ENCODE measurements at regions not wholly inside any gene's neighbourhood (a gene's known extent, or its start where the extent isn't known, plus 50 kb on each side); places are given as distances from the start of the nearest gene placed in this dataset.
"Not testable (repeated sequence)": the region's sequence is repeated elsewhere in the genome, so short reads cannot be mapped to it uniquely, and the experiment has no call there.

- H3K36me3 ChIP-seq (ENCODE audit: control insufficient read depth, low read depth, low read length): no peaks in the 10 kb centered on the region
- H3K4me1 ChIP-seq (ENCODE audit: control insufficient read depth, low read depth, low read length): no peaks in the 10 kb centered on the region
- H3K9ac ChIP-seq (ENCODE audit: low read length): no peak overlapping the region
- no peak overlapping the region for H3K4me3 ChIP-seq (ENCODE audit: low read length)
- no peaks in the 10 kb centered on the region for H3K9me3 ChIP-seq (ENCODE audit: control insufficient read depth, low read depth, low read length)
- no peaks in the 10 kb centered on the region for H3K27me3 ChIP-seq (ENCODE audit: control insufficient read depth, insufficient read depth, low read length)
- no peak overlapping the region for H3K27ac ChIP-seq (ENCODE audit: low read length)
These were observed 239.0 kb downstream of the TOMM20 start for GRCh38 chr1:234889643-234890042.

GRCh38 chr1:234888247-234888646 is 240.4 kb downstream of the TOMM20 start:
- H3K4me1 ChIP-seq (ENCODE audit: control insufficient read depth, low read depth, low read length); H3K9me3 ChIP-seq (ENCODE audit: control insufficient read depth, low read depth, low read length); H3K4me3 ChIP-seq (ENCODE audit: low read length); H3K27ac ChIP-seq (ENCODE audit: low read length); H3K36me3 ChIP-seq (ENCODE audit: control insufficient read depth, low read depth, low read length); H3K27me3 ChIP-seq (ENCODE audit: control insufficient read depth, insufficient read depth, low read length); H3K9ac ChIP-seq (ENCODE audit: low read length): not testable (repeated sequence)

- no peaks in the 10 kb centered on the region for H3K9me3 ChIP-seq (ENCODE audit: control insufficient read depth, low read depth, low read length)
- H3K27ac ChIP-seq (ENCODE audit: low read length): no peak overlapping the region
- no peak overlapping the region for H3K4me3 ChIP-seq (ENCODE audit: low read length)
- H3K36me3 ChIP-seq (ENCODE audit: control insufficient read depth, low read depth, low read length): no peaks in the 10 kb centered on the region
- H3K9ac ChIP-seq (ENCODE audit: low read length): no peak overlapping the region
- no peaks in the 10 kb centered on the region for H3K27me3 ChIP-seq (ENCODE audit: control insufficient read depth, insufficient read depth, low read length)
- H3K4me1 ChIP-seq (ENCODE audit: control insufficient read depth, low read depth, low read length): no peaks in the 10 kb centered on the region
These were observed 241.4 kb downstream of the TOMM20 start for GRCh38 chr1:234887016-234887900.

GRCh38 chr1:234886081-234886984 is 242.3 kb downstream of the TOMM20 start:
- Histone ChIP-seq H3K27me3 (ENCODE audit: control insufficient read depth, insufficient read depth, low read length) (no peaks in the 10 kb centered on the region), H3K9me3 (ENCODE audit: control insufficient read depth, low read depth, low read length) (no peaks in the 10 kb centered on the region), H3K4me3 (ENCODE audit: low read length) (no peak overlapping the region), H3K36me3 (ENCODE audit: control insufficient read depth, low read depth, low read length) (no peaks in the 10 kb centered on the region), H3K27ac (ENCODE audit: low read length) (no peak overlapping the region), H3K4me1 (ENCODE audit: control insufficient read depth, low read depth, low read length) (no peaks in the 10 kb centered on the region), H3K9ac (ENCODE audit: low read length) (no peak overlapping the region)

- no peak overlapping the region for H3K27ac ChIP-seq (ENCODE audit: low read length)
- H3K4me1 ChIP-seq (ENCODE audit: control insufficient read depth, low read depth, low read length): no peaks in the 10 kb centered on the region
- no peak overlapping the region for H3K4me3 ChIP-seq (ENCODE audit: low read length)
- no peaks in the 10 kb centered on the region for H3K36me3 ChIP-seq (ENCODE audit: control insufficient read depth, low read depth, low read length)
- H3K27me3 ChIP-seq (ENCODE audit: control insufficient read depth, insufficient read depth, low read length): no peaks in the 10 kb centered on the region
- H3K9ac ChIP-seq (ENCODE audit: low read length): no peak overlapping the region
- H3K9me3 ChIP-seq (ENCODE audit: control insufficient read depth, low read depth, low read length): no peaks in the 10 kb centered on the region
These were observed 243.0 kb downstream of the TOMM20 start for GRCh38 chr1:234885601-234886000.

- no peak overlapping the region for H3K27ac ChIP-seq (ENCODE audit: low read length)
- no peak overlapping the region for H3K9ac ChIP-seq (ENCODE audit: low read length)
These were observed 243.9 kb downstream of the TOMM20 start for GRCh38 chr1:234884701-234885100.

GRCh38 chr1:234884006-234884405 is 244.6 kb downstream of the TOMM20 start:
- H3K9me3 ChIP-seq (ENCODE audit: control insufficient read depth, low read depth, low read length): no peaks in the 10 kb centered on the region

More at GRCh38 chr1:234884701-234885100, 243.9 kb downstream of the TOMM20 start:
- Histone ChIP-seq H3K36me3 (ENCODE audit: control insufficient read depth, low read depth, low read length) (no peaks in the 10 kb centered on the region), H3K4me3 (ENCODE audit: low read length) (no peak overlapping the region), H3K27me3 (ENCODE audit: control insufficient read depth, insufficient read depth, low read length) (no peaks in the 10 kb centered on the region), H3K4me1 (ENCODE audit: control insufficient read depth, low read depth, low read length) (no peaks in the 10 kb centered on the region), H3K9me3 (ENCODE audit: control insufficient read depth, low read depth, low read length) (no peaks in the 10 kb centered on the region)

GRCh38 chr1:234882898-234883297 is 245.7 kb downstream of the TOMM20 start:
- Histone ChIP-seq H3K9me3 (ENCODE audit: control insufficient read depth, low read depth, low read length) (no peaks in the 10 kb centered on the region), H3K27ac (ENCODE audit: low read length) (no peak overlapping the region), H3K36me3 (ENCODE audit: control insufficient read depth, low read depth, low read length) (no peaks in the 10 kb centered on the region), H3K9ac (ENCODE audit: low read length) (no peak overlapping the region), H3K4me3 (ENCODE audit: low read length) (no peak overlapping the region), H3K27me3 (ENCODE audit: control insufficient read depth, insufficient read depth, low read length) (no peaks in the 10 kb centered on the region), H3K4me1 (ENCODE audit: control insufficient read depth, low read depth, low read length) (no peaks in the 10 kb centered on the region)

More at GRCh38 chr1:234884006-234884405, 244.6 kb downstream of the TOMM20 start:
- no peak overlapping the region for H3K27ac ChIP-seq (ENCODE audit: low read length)
- no peak overlapping the region for H3K9ac ChIP-seq (ENCODE audit: low read length)
- no peaks in the 10 kb centered on the region for H3K27me3 ChIP-seq (ENCODE audit: control insufficient read depth, insufficient read depth, low read length)
- no peaks in the 10 kb centered on the region for H3K36me3 ChIP-seq (ENCODE audit: control insufficient read depth, low read depth, low read length)
- H3K4me3 ChIP-seq (ENCODE audit: low read length): no peak overlapping the region
- H3K4me1 ChIP-seq (ENCODE audit: control insufficient read depth, low read depth, low read length): no peaks in the 10 kb centered on the region

- no peak overlapping the region for H3K9ac ChIP-seq (ENCODE audit: low read length)
- no peak overlapping the region for H3K4me3 ChIP-seq (ENCODE audit: low read length)
- no peaks in the 10 kb centered on the region for H3K4me1 ChIP-seq (ENCODE audit: control insufficient read depth, low read depth, low read length)
- no peaks in the 10 kb centered on the region for H3K36me3 ChIP-seq (ENCODE audit: control insufficient read depth, low read depth, low read length)
- H3K27me3 ChIP-seq (ENCODE audit: control insufficient read depth, insufficient read depth, low read length): no peaks in the 10 kb centered on the region
- no peaks in the 10 kb centered on the region for H3K9me3 ChIP-seq (ENCODE audit: control insufficient read depth, low read depth, low read length)
- H3K27ac ChIP-seq (ENCODE audit: low read length): no peak overlapping the region
These were observed 246.5 kb downstream of the TOMM20 start for GRCh38 chr1:234881893-234882771.

- H3K4me1 ChIP-seq (ENCODE audit: control insufficient read depth, low read depth, low read length): no peaks in the 10 kb centered on the region
- H3K27ac ChIP-seq (ENCODE audit: low read length): no peak overlapping the region
These were observed 249.2 kb downstream of the TOMM20 start for GRCh38 chr1:234879147-234880080.

More at GRCh38 chr1:234879147-234880080, 249.2 kb downstream of the TOMM20 start:
- no peaks in the 10 kb centered on the region for H3K9me3 ChIP-seq (ENCODE audit: control insufficient read depth, low read depth, low read length)
- no peaks in the 10 kb centered on the region for H3K27me3 ChIP-seq (ENCODE audit: control insufficient read depth, insufficient read depth, low read length)
- H3K9ac ChIP-seq (ENCODE audit: low read length): no peak overlapping the region
- no peak overlapping the region for H3K4me3 ChIP-seq (ENCODE audit: low read length)
- no peaks in the 10 kb centered on the region for H3K36me3 ChIP-seq (ENCODE audit: control insufficient read depth, low read depth, low read length)

Measured in iPS-18a (cell line).